HG03039 (cell line): ENCODE measurements at regions not wholly inside any gene's neighbourhood (a gene's known extent, or its start where the extent isn't known, plus 50 kb on each side); places are given as distances from the start of the nearest gene placed in this dataset.
"Not testable (repeated sequence)": the region's sequence is repeated elsewhere in the genome, so short reads cannot be mapped to it uniquely, and the experiment has no call there.

ENCODE experiments used
- ATAC-seq: cut with Tn5 transposase; IDR thresholded peaks from one replicate; pipeline ENCODE4 v1.9.1; 2021; ENCODE audit warnings: mild to moderate bottlenecking, moderate library complexity; ENCODE audit not compliant: unreplicated experiment

GRCh38 chr14:101634202-101634849, 73.0 kb downstream of the DIO3 start:
- no peak for ATAC-seq

- no peak for ATAC-seq
Measured at GRCh38 chr14:101634850-101635748, 73.8 kb downstream of the DIO3 start.

- peak; percentile 72 for ATAC-seq
Measured at GRCh38 chr14:101635749-101636560, 74.7 kb downstream of the DIO3 start.

GRCh38 chr14:101639241-101639833, 78.0 kb downstream of the DIO3 start:
- ATAC-seq: no peak

- no peak for ATAC-seq
Measured at GRCh38 chr14:101643651-101644050, 82.4 kb downstream of the DIO3 start.

GRCh38 chr14:101654051-101654450, 92.8 kb downstream of the DIO3 start:
- no peak for ATAC-seq

- ATAC-seq: no peak
Measured at GRCh38 chr14:101657372-101657771, 96.1 kb downstream of the DIO3 start.

- no peak for ATAC-seq
Measured at GRCh38 chr14:101665478-101666078, 95.9 kb upstream of the PPP2R5C start.

GRCh38 chr14:101666264-101666663, 95.2 kb upstream of the PPP2R5C start:
- ATAC-seq: no peak

- ATAC-seq: no peak
Measured at GRCh38 chr14:101669629-101670028, 91.9 kb upstream of the PPP2R5C start.

GRCh38 chr14:101673873-101674272, 87.6 kb upstream of the PPP2R5C start:
- no peak for ATAC-seq

GRCh38 chr14:101675835-101676234, 85.7 kb upstream of the PPP2R5C start:
- not testable (repeated sequence) for ATAC-seq

- ATAC-seq: not testable (repeated sequence)
Measured at GRCh38 chr14:101677912-101678327, 83.6 kb upstream of the PPP2R5C start.

GRCh38 chr14:101681795-101682194, 79.7 kb upstream of the PPP2R5C start:
- ATAC-seq: no peak

- no peak for ATAC-seq
Measured at GRCh38 chr14:101683365-101683764, 78.1 kb upstream of the PPP2R5C start.

GRCh38 chr14:101687756-101688546, 73.6 kb upstream of the PPP2R5C start:
- ATAC-seq: no peak

GRCh38 chr14:101689039-101689501, 72.4 kb upstream of the PPP2R5C start:
- ATAC-seq: no peak

GRCh38 chr14:101689966-101690365, 71.5 kb upstream of the PPP2R5C start:
- not testable (repeated sequence) for ATAC-seq

- no peak for ATAC-seq
Measured at GRCh38 chr14:101695659-101696058, 65.8 kb upstream of the PPP2R5C start.

GRCh38 chr14:101704140-101704539, 57.4 kb upstream of the PPP2R5C start:
- no peak for ATAC-seq
